ENCODE measurements at regions not wholly inside any gene's neighbourhood (a gene's known extent, or its start where the extent isn't known, plus 50 kb on each side); places are given as distances from the start of the nearest gene placed in this dataset.

DNA sequence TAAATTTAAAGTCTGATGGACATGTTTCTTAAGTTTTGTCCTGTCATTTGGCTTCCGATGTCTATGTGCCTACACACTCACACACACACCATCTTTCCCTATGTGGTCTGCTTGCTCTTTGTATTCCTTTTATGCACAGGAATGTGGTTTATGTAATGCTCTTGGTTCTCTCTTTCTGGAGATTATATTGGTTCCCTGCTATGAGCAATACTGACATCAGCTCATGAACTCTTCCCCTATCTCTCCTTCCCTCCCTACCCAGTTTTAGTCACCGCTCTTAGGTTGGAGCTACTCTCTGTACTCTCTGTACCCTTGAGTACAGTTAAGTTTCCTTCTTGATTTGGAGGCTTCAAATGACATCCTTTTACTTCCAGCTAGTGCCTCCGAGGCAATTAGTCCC, 77.9 kb upstream of the MVB12B start:
- no peak for TF ChIP-seq CTCF (conservative IDR thresholded peaks at IDR 0.05; ENCODE audit: low read depth, low read length)
- TF ChIP-seq EZH2 (IDR thresholded peaks at IDR 0.05; ENCODE audit: borderline replicate concordance, low read depth, low read length, poor library complexity, severe bottlenecking) = no peak
